ENCODE measurements at regions not wholly inside any gene's neighbourhood (a gene's known extent, or its start where the extent isn't known, plus 50 kb on each side); places are given as distances from the start of the nearest gene placed in this dataset.

DNA sequence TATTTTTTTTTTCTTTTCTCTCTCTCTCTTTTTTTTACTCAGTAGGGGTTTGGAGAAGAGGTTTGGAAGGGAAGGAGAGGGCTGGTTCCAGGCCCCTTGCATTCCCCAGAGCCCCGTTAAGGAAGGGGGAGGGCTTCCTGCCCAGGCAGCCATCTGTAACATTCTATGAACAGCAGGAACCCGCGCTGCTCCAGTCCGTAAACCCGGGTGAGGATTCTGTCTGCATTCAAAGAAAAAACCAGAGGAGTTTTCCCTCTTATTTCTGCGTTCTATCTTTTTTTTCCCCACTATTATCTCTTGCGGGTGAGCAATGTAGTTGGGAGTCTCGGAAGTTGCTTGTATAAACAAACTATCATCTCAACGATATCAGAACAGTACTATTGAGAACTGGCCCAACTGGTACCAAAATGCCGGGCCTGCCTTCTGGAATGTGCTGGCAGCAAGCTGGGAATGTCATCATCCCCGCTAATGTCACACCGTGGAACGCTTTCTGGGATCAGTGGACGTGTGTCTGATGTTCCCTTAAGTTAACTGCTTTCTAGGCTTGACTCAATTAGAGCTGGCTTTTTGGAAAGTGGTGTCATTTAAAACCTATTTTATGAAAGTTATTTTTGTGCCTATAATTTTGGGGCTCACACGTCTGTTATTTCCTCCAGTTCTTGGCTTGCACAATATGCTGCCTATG lies 153.1 kb upstream of the MEOX2 start:
- DNase-seq: peak; percentile 1
- Mint-ChIP-seq H3K36me3 (no peaks in the 10 kb centered on the region), H3K4me3 (peak overlapping the region in 1 of 8 donors; percentile 35), H3K27ac (no peak overlapping the region), H3K9me3 (no peaks in the 10 kb centered on the region), H3K27me3 (no peaks in the 10 kb centered on the region), H3K4me1 (peaks cover 0 to 8% (median 5%) of the 10 kb centered on the region in 3 donors)
- ATAC-seq (ENCODE audit: low read depth in 2 of 2): peak in 1 of 2 donors; percentile 36

DNA sequence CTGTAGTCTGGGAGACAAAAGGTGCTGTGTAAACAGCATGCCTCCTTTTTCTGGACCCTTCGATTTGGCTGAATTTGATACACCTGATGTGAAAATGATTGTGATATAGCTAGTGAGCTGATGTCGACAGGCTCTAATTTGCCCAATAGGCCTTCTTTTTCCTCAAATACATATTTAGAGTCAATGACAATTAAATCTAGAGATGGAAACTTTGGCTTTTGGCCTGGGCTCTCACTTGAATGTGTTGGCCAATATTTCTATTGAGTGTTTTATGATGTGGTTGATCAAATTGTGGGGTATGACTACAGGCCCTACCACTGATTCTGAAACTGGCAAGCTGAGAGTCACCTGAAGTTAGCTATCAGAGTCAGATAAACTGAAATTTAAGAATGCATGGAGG lies 151.8 kb upstream of the MEOX2 start:
- DNase-seq (no peak), ATAC-seq (ENCODE audit: low read depth in 2 of 2) (no peak)
- Mint-ChIP-seq H3K9me3 (no peaks in the 10 kb centered on the region), H3K27ac (no peak overlapping the region), H3K36me3 (no peaks in the 10 kb centered on the region), H3K4me1 (peaks cover 0 to 8% (median 5%) of the 10 kb centered on the region in 3 donors), H3K4me3 (no peak overlapping the region), H3K27me3 (no peaks in the 10 kb centered on the region)

GRCh38 chr7:15837306-15837950 lies 150.9 kb upstream of the MEOX2 start:
- Mint-ChIP-seq H3K9me3 (no peaks in the 10 kb centered on the region), H3K27me3 (no peaks in the 10 kb centered on the region), H3K4me3 (no peak overlapping the region), H3K4me1 (peaks cover 0 to 8% (median 5%) of the 10 kb centered on the region in 3 donors), H3K36me3 (no peaks in the 10 kb centered on the region), H3K27ac (no peak overlapping the region)
- DNase-seq (no peak), ATAC-seq (ENCODE audit: low read depth in 2 of 2) (no peak)

DNA sequence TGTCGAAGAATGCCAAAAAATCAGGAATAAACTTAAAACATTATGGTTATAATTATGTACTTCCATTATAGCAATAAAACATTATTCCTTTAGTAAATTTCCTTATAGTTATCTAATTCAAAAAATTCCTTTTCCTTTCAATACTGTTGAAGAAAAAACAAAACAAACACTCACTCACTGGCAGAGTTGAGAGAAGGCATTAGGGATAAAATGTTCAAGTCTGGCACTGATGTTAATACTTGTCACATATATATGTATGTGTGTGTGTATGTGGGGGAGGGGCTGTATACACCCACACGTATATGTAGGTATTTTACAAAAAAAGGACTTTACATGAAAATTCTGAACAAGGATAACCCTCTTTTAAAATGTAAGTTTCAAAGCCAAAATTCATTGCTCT lies 150.2 kb upstream of the MEOX2 start:
- Mint-ChIP-seq H3K36me3 (no peaks in the 10 kb centered on the region), H3K27me3 (no peaks in the 10 kb centered on the region), H3K9me3 (no peaks in the 10 kb centered on the region), H3K4me1 (peaks cover 0 to 8% (median 5%) of the 10 kb centered on the region in 3 donors), H3K27ac (no peak overlapping the region), H3K4me3 (no peak overlapping the region)
- ATAC-seq (ENCODE audit: low read depth in 2 of 2): no peak
- no peak for DNase-seq

DNA sequence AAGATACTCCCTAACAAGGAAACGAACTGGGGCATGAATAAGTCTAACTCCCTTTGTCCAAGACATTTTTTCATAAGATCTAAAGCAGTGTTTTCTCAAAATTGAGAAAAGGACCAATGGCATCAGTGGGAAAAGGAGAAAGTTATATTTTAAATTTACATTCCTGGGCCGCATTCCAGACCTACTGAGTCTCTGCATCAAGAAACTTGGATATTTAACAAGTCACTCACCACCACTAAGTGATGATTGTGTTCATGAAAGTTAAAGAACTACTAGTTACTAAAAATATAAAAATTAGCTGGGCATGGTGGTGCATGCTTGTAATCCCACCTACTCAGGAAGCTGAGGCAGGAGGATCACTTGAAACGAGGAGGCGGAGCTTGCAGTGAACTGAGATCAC lies 149.6 kb upstream of the MEOX2 start:
- no peak for ATAC-seq (ENCODE audit: low read depth in 2 of 2)
- Mint-ChIP-seq H3K27ac (no peak overlapping the region), H3K36me3 (no peaks in the 10 kb centered on the region), H3K4me3 (no peak overlapping the region), H3K9me3 (no peaks in the 10 kb centered on the region), H3K27me3 (no peaks in the 10 kb centered on the region), H3K4me1 (peaks cover 0 to 8% (median 5%) of the 10 kb centered on the region in 3 donors)
- DNase-seq: no peak

DNA sequence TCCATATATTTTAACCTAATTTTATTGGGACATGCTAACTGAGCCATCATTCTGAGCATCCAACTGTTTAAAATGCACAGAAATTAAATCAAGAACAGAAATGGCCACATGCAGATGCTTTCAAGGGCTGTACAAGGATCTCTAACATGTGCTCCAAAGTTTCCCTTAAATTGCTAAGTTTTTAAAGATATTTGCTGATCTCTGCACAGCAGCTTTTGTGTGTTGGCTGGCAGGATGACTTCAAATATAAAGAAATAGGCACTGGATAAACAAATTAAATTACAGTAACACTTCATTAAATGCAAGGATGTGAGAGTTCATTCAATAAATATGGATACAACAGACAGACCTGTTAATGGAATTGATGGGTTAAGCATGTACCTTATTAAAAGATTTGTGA lies 148.0 kb upstream of the MEOX2 start:
- no peak for ATAC-seq (ENCODE audit: low read depth in 2 of 2)
- Mint-ChIP-seq H3K27ac (no peak overlapping the region), H3K4me3 (no peak overlapping the region), H3K36me3 (no peaks in the 10 kb centered on the region), H3K27me3 (no peaks in the 10 kb centered on the region), H3K4me1 (peaks cover 0 to 4% (median 2%) of the 10 kb centered on the region in 3 donors), H3K9me3 (no peaks in the 10 kb centered on the region)
- no peak for DNase-seq

DNA sequence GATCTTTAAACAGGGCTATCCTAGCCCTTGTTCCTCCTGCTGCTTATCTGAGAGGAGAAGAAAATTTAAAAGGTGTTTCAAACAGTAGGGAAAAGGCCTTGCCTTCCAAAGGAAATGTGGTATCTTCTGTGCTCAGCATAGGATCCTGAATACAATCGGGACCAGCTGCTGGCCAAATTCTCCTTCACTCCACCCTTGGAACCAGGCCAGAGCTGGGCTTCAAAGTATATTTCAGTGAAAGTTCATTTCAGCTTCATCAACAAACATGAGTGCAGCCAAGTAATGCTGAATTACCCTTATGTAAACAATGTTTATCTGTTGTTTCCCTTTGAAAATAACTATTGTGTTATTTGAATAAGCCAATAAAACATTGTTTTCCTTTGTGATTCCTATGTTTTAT lies 146.5 kb upstream of the MEOX2 start:
- Mint-ChIP-seq H3K4me3 (no peak overlapping the region), H3K4me1 (no peaks in the 10 kb centered on the region), H3K27me3 (no peaks in the 10 kb centered on the region), H3K36me3 (no peaks in the 10 kb centered on the region), H3K9me3 (no peaks in the 10 kb centered on the region), H3K27ac (no peak overlapping the region)
- ATAC-seq (ENCODE audit: low read depth in 2 of 2): no peak
- DNase-seq: no peak

- H3K27ac Mint-ChIP-seq: no peak overlapping the region
- no peak overlapping the region for H3K4me3 Mint-ChIP-seq
- no peaks in the 10 kb centered on the region for H3K27me3 Mint-ChIP-seq
- H3K36me3 Mint-ChIP-seq: no peaks in the 10 kb centered on the region
- ATAC-seq (ENCODE audit: low read depth in 2 of 2): no peak
- no peaks in the 10 kb centered on the region for H3K4me1 Mint-ChIP-seq
- DNase-seq: no peak
- no peaks in the 10 kb centered on the region for H3K9me3 Mint-ChIP-seq
Observed at GRCh38 chr7:15831606-15832005, 145.1 kb upstream of the MEOX2 start.

- H3K36me3 Mint-ChIP-seq: no peaks in the 10 kb centered on the region
Observed at GRCh38 chr7:15829691-15830090, 143.2 kb upstream of the MEOX2 start.

GRCh38 chr7:15828881-15829280 lies 142.4 kb upstream of the MEOX2 start:
- Mint-ChIP-seq H3K36me3 (no peaks in the 10 kb centered on the region), H3K4me1 (no peaks in the 10 kb centered on the region), H3K4me3 (no peak overlapping the region), H3K27ac (no peak overlapping the region), H3K9me3 (no peaks in the 10 kb centered on the region), H3K27me3 (no peaks in the 10 kb centered on the region)
- ATAC-seq (ENCODE audit: low read depth in 2 of 2): no peak
- no peak for DNase-seq

More at GRCh38 chr7:15829691-15830090, 143.2 kb upstream of the MEOX2 start:
- ATAC-seq (ENCODE audit: low read depth in 2 of 2) (no peak), DNase-seq (no peak)
- Mint-ChIP-seq H3K4me1 (no peaks in the 10 kb centered on the region), H3K27ac (no peak overlapping the region), H3K27me3 (no peaks in the 10 kb centered on the region), H3K4me3 (no peak overlapping the region), H3K9me3 (no peaks in the 10 kb centered on the region)

GRCh38 chr7:15821484-15822427 lies 135.3 kb upstream of the MEOX2 start:
- ATAC-seq (ENCODE audit: low read depth in 2 of 2) (no peak), DNase-seq (no peak)
- Mint-ChIP-seq H3K27me3 (no peaks in the 10 kb centered on the region), H3K36me3 (no peaks in the 10 kb centered on the region), H3K27ac (no peak overlapping the region), H3K4me1 (no peaks in the 10 kb centered on the region), H3K9me3 (no peaks in the 10 kb centered on the region), H3K4me3 (no peak overlapping the region)

- Mint-ChIP-seq H3K4me1 (no peaks in the 10 kb centered on the region), H3K27ac (no peak overlapping the region), H3K27me3 (no peaks in the 10 kb centered on the region), H3K4me3 (no peak overlapping the region), H3K36me3 (no peaks in the 10 kb centered on the region), H3K9me3 (no peaks in the 10 kb centered on the region)
- DNase-seq: no peak
- no peak for ATAC-seq (ENCODE audit: low read depth in 2 of 2)
Observed at GRCh38 chr7:15820319-15820718, 133.8 kb upstream of the MEOX2 start.

- Mint-ChIP-seq H3K4me1 (no peaks in the 10 kb centered on the region), H3K4me3 (no peak overlapping the region), H3K27me3 (no peaks in the 10 kb centered on the region), H3K27ac (no peak overlapping the region), H3K9me3 (no peaks in the 10 kb centered on the region), H3K36me3 (no peaks in the 10 kb centered on the region)
- no peak for DNase-seq
- ATAC-seq (ENCODE audit: low read depth in 2 of 2): no peak
Observed at GRCh38 chr7:15816835-15817426, 130.4 kb upstream of the MEOX2 start.
